Fibroblast of lung (primary cell): ENCODE measurements at regions not wholly inside any gene's neighbourhood (a gene's known extent, or its start where the extent isn't known, plus 50 kb on each side); places are given as distances from the start of the nearest gene placed in this dataset.

Experiments used
- CTCF ChIP-seq, 2 donors: IDR thresholded peaks in 1 of 2; conservative IDR thresholded peaks in 1 of 2; 1 replicate in 1 of 2; 2 replicates in 1 of 2; pipeline ENCODE4 v1.5.1; 2011 to 2012; ENCODE audit warnings: low read length in 2 of 2, control low read depth in 1 of 2, inconsistent platforms in 1 of 2, low read depth in 1 of 2, mild to moderate bottlenecking in 1 of 2
- EZH2 ChIP-seq: IDR thresholded peaks from 2 replicates; pipeline ENCODE4 v1.5.1; 2012; ENCODE audit warnings: low read length, control low read depth, mild to moderate bottlenecking; ENCODE audit errors: missing control alignments

- TF ChIP-seq CTCF (conservative IDR thresholded peaks at IDR 0.05 in 1 of 2, IDR thresholded peaks at IDR 0.05 in 1 of 2; ENCODE audit: low read depth in 1 of 2, low read length in 2 of 2) (no peak), EZH2 (no peak)
Observed at GRCh38 chr6:2375443-2375842, 130.0 kb upstream of the GMDS start.
